Adrenal gland (tissue), 5 donors: ENCODE measurements at regions not wholly inside any gene's neighbourhood (a gene's known extent, or its start where the extent isn't known, plus 50 kb on each side); places are given as distances from the start of the nearest gene placed in this dataset.

Source experiments
- POLR2A ChIP-seq, 2 donors: fragments of 450-650 bp; IDR thresholded peaks; one replicate each; pipeline ENCODE4 v1.6.1; 2017; ENCODE audit warnings: antibody characterized with exemption in 2 of 2, mild to moderate bottlenecking in 2 of 2, moderate library complexity in 1 of 2
- TF ChIP-seq, protein P1 (sequence below), 6 experiments: fragments of 450-650 bp in 4 of 6; fragments of 200-600 bp in 2 of 6; sonication (generic) in 1 of 6; IDR thresholded peaks; 1 replicate in 5 of 6; 2 replicates in 1 of 6; pipeline versions ENCODE4 v1.5.1 to v1.8.0; 2016 to 2021; ENCODE audit warnings: antibody characterized with exemption in 6 of 6, mild to moderate bottlenecking in 2 of 6, moderate library complexity in 1 of 6
- donor health status: DM: no; HTN: no; CAD: no.

- TF ChIP-seq, protein P1, sequence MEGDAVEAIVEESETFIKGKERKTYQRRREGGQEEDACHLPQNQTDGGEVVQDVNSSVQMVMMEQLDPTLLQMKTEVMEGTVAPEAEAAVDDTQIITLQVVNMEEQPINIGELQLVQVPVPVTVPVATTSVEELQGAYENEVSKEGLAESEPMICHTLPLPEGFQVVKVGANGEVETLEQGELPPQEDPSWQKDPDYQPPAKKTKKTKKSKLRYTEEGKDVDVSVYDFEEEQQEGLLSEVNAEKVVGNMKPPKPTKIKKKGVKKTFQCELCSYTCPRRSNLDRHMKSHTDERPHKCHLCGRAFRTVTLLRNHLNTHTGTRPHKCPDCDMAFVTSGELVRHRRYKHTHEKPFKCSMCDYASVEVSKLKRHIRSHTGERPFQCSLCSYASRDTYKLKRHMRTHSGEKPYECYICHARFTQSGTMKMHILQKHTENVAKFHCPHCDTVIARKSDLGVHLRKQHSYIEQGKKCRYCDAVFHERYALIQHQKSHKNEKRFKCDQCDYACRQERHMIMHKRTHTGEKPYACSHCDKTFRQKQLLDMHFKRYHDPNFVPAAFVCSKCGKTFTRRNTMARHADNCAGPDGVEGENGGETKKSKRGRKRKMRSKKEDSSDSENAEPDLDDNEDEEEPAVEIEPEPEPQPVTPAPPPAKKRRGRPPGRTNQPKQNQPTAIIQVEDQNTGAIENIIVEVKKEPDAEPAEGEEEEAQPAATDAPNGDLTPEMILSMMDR (IDR thresholded peaks at IDR 0.05): no peak
- TF ChIP-seq POLR2A (IDR thresholded peaks at IDR 0.05): no peak
These were observed 138.0 kb upstream of the SAMSN1 start for GRCh38 chr21:14684071-14684470.
